Germinal center (tissue), 1 donor: ENCODE measurements at regions not wholly inside any gene's neighbourhood (a gene's known extent, or its start where the extent isn't known, plus 50 kb on each side); places are given as distances from the start of the nearest gene placed in this dataset.

Source experiments
- DNase-seq: peaks from one replicate; pipeline ENCODE4 v3.0.0; 2012; ENCODE audit warnings: mixed read lengths, low spot score

DNA sequence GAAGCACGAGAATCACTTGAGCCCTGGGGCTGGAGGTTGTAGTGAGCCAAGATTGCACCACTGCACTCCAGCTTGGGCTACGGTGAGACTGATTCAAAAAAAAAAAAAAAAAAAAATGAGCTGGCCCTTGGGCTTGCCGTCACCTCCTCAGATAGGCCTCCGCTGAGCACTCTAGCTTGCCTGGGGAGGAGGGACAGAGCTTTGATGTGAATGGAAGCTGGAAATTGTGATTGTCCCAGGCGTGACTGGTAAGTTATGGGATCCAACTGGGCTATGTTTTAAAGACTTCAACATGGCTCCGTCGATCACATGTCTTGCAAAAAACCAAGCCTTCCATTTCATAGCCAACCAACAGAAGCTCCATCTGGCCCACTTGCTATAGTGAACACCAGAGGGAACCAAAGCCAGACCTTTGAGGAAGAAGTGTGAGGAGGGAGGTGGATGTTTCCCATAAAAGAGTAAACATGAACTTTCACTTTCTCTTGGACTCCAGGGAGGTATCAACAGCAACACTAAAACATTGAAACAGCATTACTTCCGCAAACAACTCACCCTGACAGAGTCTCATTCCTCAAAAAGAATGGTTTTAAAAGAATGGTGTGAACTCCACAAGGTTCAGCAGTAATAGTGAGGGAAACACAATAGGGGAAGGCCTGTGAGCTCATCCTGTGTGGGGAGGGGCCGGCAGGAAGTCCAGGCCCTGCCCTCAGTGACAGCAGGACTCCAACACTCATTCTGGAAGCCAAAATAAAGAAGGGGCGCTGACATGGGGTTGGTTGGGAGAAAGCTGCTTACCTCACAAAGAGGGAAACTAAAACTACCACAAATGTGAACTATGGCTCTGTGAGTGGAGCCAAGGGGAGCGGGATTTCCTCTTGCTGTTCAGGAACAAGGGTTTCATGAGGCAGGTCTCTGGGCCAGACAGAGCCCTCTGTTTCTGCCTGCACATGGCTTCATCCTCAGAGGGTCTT lies 59.2 kb upstream of the IL12A start:
- DNase-seq = no peak

DNA sequence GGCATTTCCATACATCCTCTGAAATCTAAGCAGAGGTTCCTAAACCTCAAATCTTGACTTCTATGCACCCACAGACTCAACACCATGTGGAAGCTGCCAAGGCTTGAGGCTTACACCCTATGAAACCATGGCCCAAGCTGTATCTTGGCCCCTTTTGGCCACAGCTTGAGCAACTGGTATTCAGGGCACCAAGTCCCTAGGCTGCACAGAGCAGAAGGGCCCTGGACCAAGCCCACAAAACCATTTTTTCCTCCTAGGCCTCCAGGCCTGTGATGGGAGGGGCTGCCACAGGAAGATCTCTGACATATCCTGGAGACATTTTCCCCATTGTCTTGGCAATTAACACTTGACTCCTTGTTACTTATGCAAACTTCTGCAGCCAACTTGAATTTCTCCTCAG lies 54.4 kb upstream of the IL12A start:
- DNase-seq = no peak

DNA sequence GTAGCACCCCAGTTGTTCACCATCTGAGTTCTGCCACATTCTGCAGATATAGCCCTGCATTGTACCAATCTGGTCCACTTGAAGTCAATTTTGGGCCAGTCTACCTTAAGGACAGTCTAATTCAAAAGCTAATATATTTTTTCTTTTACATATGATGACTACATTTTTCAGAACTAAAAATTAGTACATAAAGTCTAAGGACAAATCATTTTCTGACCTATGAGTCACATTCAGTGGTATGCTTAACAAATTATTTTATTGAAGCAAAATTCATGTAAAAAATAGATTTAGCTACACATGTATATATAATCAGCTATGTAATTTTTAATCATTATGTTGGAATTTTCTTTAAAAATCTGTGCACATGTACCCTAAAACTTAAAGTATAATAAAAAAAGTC lies 52.1 kb upstream of the IL12A start:
- no peak for DNase-seq

DNA sequence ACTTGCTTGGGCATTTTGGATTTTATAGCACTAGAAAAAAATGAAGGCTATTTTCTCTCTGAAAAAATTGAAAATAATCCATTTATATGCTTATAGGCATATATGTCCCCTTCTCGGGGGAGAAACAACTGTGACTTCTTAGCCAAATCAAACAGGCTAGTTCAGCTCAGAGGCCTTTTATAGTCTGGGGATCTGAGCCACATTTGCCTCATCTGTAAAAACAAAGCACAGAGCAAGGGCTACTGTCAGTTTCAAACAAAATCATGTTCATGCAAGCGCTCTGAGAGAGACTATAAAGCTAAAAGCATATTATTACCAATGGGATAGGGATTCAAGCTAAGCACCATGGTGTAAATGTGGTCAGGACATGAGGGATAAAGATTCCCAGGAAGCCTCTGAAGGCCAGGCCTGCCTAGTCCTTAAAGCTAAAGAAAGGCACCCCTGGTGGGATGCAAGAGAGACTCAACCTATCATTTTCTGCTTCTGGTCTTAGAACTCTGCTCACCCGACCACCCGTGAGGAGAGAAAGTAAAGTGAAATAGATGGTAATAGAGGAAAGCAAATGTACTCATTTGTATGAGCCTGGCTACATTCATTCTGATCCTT lies 51.0 kb upstream of the IL12A start:
- no peak for DNase-seq

DNA sequence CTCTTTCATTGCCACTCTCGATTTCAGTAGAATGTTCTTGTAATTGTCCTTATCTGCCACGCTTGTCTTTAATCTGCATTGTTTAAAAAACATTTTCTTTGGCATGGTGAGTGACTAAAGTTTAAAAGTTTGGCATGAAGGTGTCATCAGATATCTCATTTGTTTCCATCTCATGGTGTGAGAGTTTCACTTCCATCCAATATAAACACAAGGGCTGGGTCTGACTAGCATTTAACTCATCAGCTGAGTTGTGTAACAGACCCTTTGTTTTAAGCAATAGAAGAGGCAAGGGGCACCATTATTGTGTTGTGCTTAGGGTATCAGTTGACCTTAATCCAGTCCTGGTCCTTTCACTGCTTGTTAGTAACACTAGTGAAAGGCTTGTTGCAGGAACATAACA lies 49.9 kb upstream of the IL12A start:
- no peak for DNase-seq
